Osteoblast (primary cell): ENCODE measurements at regions not wholly inside any gene's neighbourhood (a gene's known extent, or its start where the extent isn't known, plus 50 kb on each side); places are given as distances from the start of the nearest gene placed in this dataset.
A peak's percentile ranks its signal among the peaks of the same experiment; 100 is the strongest.

ENCODE experiments used
- DNase-seq: peaks from one replicate; pipeline ENCODE4 v3.0.0; 2011; ENCODE audit warnings: low spot score, mixed read lengths; ENCODE audit not compliant: insufficient read length; ENCODE audit errors: missing footprints
- H2AFZ ChIP-seq: 2 replicates; pipeline ENCODE4 v1.6.0; 2011; ENCODE audit warnings: mild to moderate bottlenecking, low read length
- H3K27ac ChIP-seq: 2 replicates; pipeline ENCODE4 v1.5.1; 2011; ENCODE audit warnings: mild to moderate bottlenecking, low read depth, low read length, moderate library complexity
- H3K27me3 ChIP-seq: 2 replicates; pipeline ENCODE4 v1.6.0; 2012; ENCODE audit warnings: mild to moderate bottlenecking, control low read depth, inconsistent platforms, low read length, moderate library complexity; ENCODE audit not compliant: insufficient read depth
- H3K36me3 ChIP-seq: 2 replicates; pipeline ENCODE4 v1.5.1; 2011; ENCODE audit warnings: mild to moderate bottlenecking, low read length, control low read depth, moderate library complexity; ENCODE audit not compliant: insufficient read depth
- H3K4me1 ChIP-seq: 2 replicates; pipeline ENCODE4 v1.5.1; 2011; ENCODE audit warnings: mild to moderate bottlenecking, low read length, control low read depth, moderate library complexity; ENCODE audit not compliant: insufficient read depth
- H3K4me2 ChIP-seq: 2 replicates; pipeline ENCODE4 v1.6.0; 2011; ENCODE audit warnings: mild to moderate bottlenecking, low read length; ENCODE audit not compliant: insufficient read depth
- H3K4me3 ChIP-seq: fragments of 200-600 bp; sonication (generic); 3 replicates; pipeline ENCODE4 v1.5.1; 2012; ENCODE audit warnings: mild to moderate bottlenecking, low read length, inconsistent platforms; ENCODE audit not compliant: insufficient read depth
- H3K79me2 ChIP-seq: 2 replicates; pipeline ENCODE4 v1.6.0; 2012; ENCODE audit warnings: mild to moderate bottlenecking, low read length, control low read depth, inconsistent platforms; ENCODE audit not compliant: insufficient read depth
- H3K9me3 ChIP-seq: 2 replicates; pipeline ENCODE4 v1.5.1; 2011; ENCODE audit warnings: low read depth, low read length, control low read depth
- H4K20me1 ChIP-seq: 2 replicates; pipeline ENCODE4 v1.6.0; 2012; ENCODE audit warnings: mild to moderate bottlenecking, low read length, control low read depth; ENCODE audit not compliant: insufficient read depth
- CTCF ChIP-seq: IDR thresholded peaks from 2 replicates; pipeline ENCODE4 v1.5.1; 2011; ENCODE audit warnings: mild to moderate bottlenecking, low read depth, low read length, moderate library complexity; ENCODE audit errors: extremely low read depth

- Histone ChIP-seq H3K36me3 (no peaks in the 10 kb centered on the region), H3K27me3 (no peaks in the 10 kb centered on the region), H3K4me2 (peak overlapping the region; percentile 20), H3K79me2 (no peaks in the 10 kb centered on the region), H3K27ac (no peak overlapping the region), H3K9me3 (no peaks in the 10 kb centered on the region), H4K20me1 (no peaks in the 10 kb centered on the region), H2AFZ (peak overlapping the region; percentile 47), H3K4me1 (peaks cover 21% of the 10 kb centered on the region), H3K4me3 (peak overlapping the region; percentile 3)
- TF ChIP-seq CTCF: no peak
- no peak for DNase-seq
These were observed 159.3 kb downstream of the DYRK2 start for GRCh38 chr12:67807814-67808213.

- Histone ChIP-seq H3K27me3 (no peaks in the 10 kb centered on the region), H3K4me2 (no peak overlapping the region), H3K9me3 (peaks cover under 1% of the 10 kb centered on the region), H3K36me3 (no peaks in the 10 kb centered on the region), H3K4me1 (peaks cover 25% of the 10 kb centered on the region), H3K79me2 (no peaks in the 10 kb centered on the region), H4K20me1 (no peaks in the 10 kb centered on the region), H3K27ac (no peak overlapping the region), H3K4me3 (no peak overlapping the region), H2AFZ (no peak overlapping the region)
- TF ChIP-seq CTCF: no peak
- DNase-seq: no peak
These were observed 161.6 kb downstream of the DYRK2 start for GRCh38 chr12:67810166-67810565.

- TF ChIP-seq CTCF: no peak
- H3K4me3 ChIP-seq: no peak overlapping the region
- no peaks in the 10 kb centered on the region for H4K20me1 ChIP-seq
- peaks cover 5% of the 10 kb centered on the region for H3K9me3 ChIP-seq
- H3K4me2 ChIP-seq: no peak overlapping the region
- H3K27ac ChIP-seq: peak overlapping the region; percentile 60
- no peaks in the 10 kb centered on the region for H3K79me2 ChIP-seq
- H3K4me1 ChIP-seq: peaks cover 25% of the 10 kb centered on the region
- H3K27me3 ChIP-seq: no peaks in the 10 kb centered on the region
- H3K36me3 ChIP-seq: no peaks in the 10 kb centered on the region
- no peak overlapping the region for H2AFZ ChIP-seq
- DNase-seq: no peak
These were observed 163.2 kb downstream of the DYRK2 start for GRCh38 chr12:67811437-67812361.

GRCh38 chr12:67813456-67813904, 164.9 kb downstream of the DYRK2 start:
- H3K27ac ChIP-seq: peak overlapping the region; percentile 69

More at GRCh38 chr12:67813456-67813904, 164.9 kb downstream of the DYRK2 start:
- no peaks in the 10 kb centered on the region for H3K79me2 ChIP-seq
- no peak for DNase-seq
- no peak for TF ChIP-seq CTCF
- no peaks in the 10 kb centered on the region for H3K36me3 ChIP-seq
- H3K4me1 ChIP-seq: peaks cover 12% of the 10 kb centered on the region
- no peaks in the 10 kb centered on the region for H3K27me3 ChIP-seq
- H2AFZ ChIP-seq: peak overlapping the region; percentile 53
- H3K4me3 ChIP-seq: no peak overlapping the region
- H3K9me3 ChIP-seq: peaks cover 5% of the 10 kb centered on the region
- H4K20me1 ChIP-seq: no peaks in the 10 kb centered on the region
- peak overlapping the region; percentile 27 for H3K4me2 ChIP-seq
